Loucy (cell line): ENCODE measurements at regions not wholly inside any gene's neighbourhood (a gene's known extent, or its start where the extent isn't known, plus 50 kb on each side); places are given as distances from the start of the nearest gene placed in this dataset.

Experiments used
- H2AFZ ChIP-seq: fragments of 200-600 bp; sonication (generic); 2 replicates; pipeline ENCODE4 v1.6.0; 2016; ENCODE audit warnings: antibody characterized with exemption, mild to moderate bottlenecking, low read length, moderate library complexity
- H3F3A ChIP-seq: fragments of 200-600 bp; 2 replicates; pipeline ENCODE4 v1.6.0; 2016; ENCODE audit warnings: antibody characterized with exemption, low read depth, mild to moderate bottlenecking
- H3K27me3 ChIP-seq: fragments of 200-600 bp; sonication (generic); 2 replicates; pipeline ENCODE4 v1.6.1; 2014; ENCODE audit warnings: low read length, mild to moderate bottlenecking; ENCODE audit not compliant: insufficient read depth, poor library complexity, severe bottlenecking
- H3K36me3 ChIP-seq: fragments of 200-600 bp; sonication (generic); 2 replicates; pipeline ENCODE4 v1.6.1; 2016; ENCODE audit warnings: low read length; ENCODE audit not compliant: insufficient read depth
- H3K4me1 ChIP-seq: fragments of 200-600 bp; sonication (generic); 2 replicates; pipeline ENCODE4 v1.5.1; 2014; ENCODE audit warnings: low read length, mild to moderate bottlenecking; ENCODE audit not compliant: insufficient read depth, poor library complexity, severe bottlenecking
- H3K4me2 ChIP-seq: fragments of 200-600 bp; sonication (generic); 2 replicates; pipeline ENCODE4 v1.6.0; 2014; ENCODE audit warnings: antibody characterized with exemption, low read length, low read depth, mild to moderate bottlenecking; ENCODE audit not compliant: poor library complexity, severe bottlenecking
- H3K4me3 ChIP-seq: fragments of 200-600 bp; sonication (generic); 2 replicates; pipeline ENCODE4 v1.5.1; 2014; ENCODE audit warnings: low read length, mild to moderate bottlenecking, mixed read lengths; ENCODE audit not compliant: poor library complexity, severe bottlenecking
- H3K79me2 ChIP-seq: fragments of 200-600 bp; sonication (generic); 2 replicates; pipeline ENCODE4 v1.6.1; 2014; ENCODE audit warnings: low read length; ENCODE audit not compliant: insufficient read depth
- H3K9ac ChIP-seq: fragments of 200-600 bp; sonication (generic); 2 replicates; pipeline ENCODE4 v1.6.0; 2014; ENCODE audit warnings: mild to moderate bottlenecking, low read depth, low read length, moderate library complexity; ENCODE audit not compliant: poor library complexity, severe bottlenecking
- H3K9me2 ChIP-seq: fragments of 200-600 bp; sonication (generic); replicated peaks from 2 replicates; pipeline ENCODE4 v1.6.1; 2016; ENCODE audit warnings: low read depth, low read length, mixed read lengths
- H3K9me3 ChIP-seq: fragments of 200-600 bp; sonication (generic); 2 replicates; pipeline ENCODE4 v1.6.1; 2014; ENCODE audit warnings: mild to moderate bottlenecking, antibody characterized with exemption, low read length, low read depth; ENCODE audit not compliant: insufficient read depth
- H4K20me1 ChIP-seq: fragments of 200-600 bp; sonication (generic); 2 replicates; pipeline ENCODE4 v1.6.0; 2014; ENCODE audit warnings: antibody characterized with exemption, low read length, mild to moderate bottlenecking; ENCODE audit not compliant: insufficient read depth, poor library complexity, severe bottlenecking
- CTCF ChIP-seq: fragments of 200-600 bp; sonication (generic); conservative IDR thresholded peaks from 2 replicates; pipeline ENCODE4 v1.5.1; 2014; ENCODE audit warnings: mild to moderate bottlenecking, antibody characterized with exemption, low read length
- EZH2phosphoT487 ChIP-seq: fragments of 200-600 bp; IDR thresholded peaks from 2 replicates; pipeline ENCODE4 v1.6.1; 2018; ENCODE audit warnings: antibody characterized with exemption, mild to moderate bottlenecking, moderate library complexity, borderline replicate concordance

DNA sequence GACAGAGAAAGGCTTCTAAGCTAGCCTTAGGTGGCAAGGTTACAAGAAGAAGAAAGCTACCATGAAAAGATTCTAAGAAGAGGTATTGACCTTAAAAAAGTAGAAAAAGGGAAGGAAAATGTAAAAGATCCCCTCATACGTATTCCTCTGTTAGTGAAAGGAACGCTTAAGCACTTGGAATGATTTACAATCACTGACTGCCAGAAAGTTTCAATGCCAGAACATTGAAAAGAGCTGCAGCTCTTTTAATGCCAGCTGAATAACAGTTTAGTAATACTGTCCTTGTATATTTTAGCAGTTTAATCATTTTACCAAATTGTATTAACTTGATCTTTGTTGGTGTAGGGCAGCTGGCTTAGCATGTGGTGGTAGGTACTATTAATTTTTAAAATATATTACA is 650.7 kb downstream of the FAM181B start:
- Histone ChIP-seq H2AFZ (no peak overlapping the region), H3K9me2 (no peaks in the 10 kb centered on the region), H3K9me3 (no peaks in the 10 kb centered on the region), H3K9ac (no peak overlapping the region), H3K4me1 (no peaks in the 10 kb centered on the region), H3K4me2 (no peak overlapping the region), H3F3A (no peaks in the 10 kb centered on the region), H3K36me3 (no peaks in the 10 kb centered on the region), H4K20me1 (no peaks in the 10 kb centered on the region), H3K27me3 (no peaks in the 10 kb centered on the region), H3K4me3 (no peak overlapping the region), H3K79me2 (no peaks in the 10 kb centered on the region)
- TF ChIP-seq CTCF = no peak
- no peak for TF ChIP-seq EZH2phosphoT487

DNA sequence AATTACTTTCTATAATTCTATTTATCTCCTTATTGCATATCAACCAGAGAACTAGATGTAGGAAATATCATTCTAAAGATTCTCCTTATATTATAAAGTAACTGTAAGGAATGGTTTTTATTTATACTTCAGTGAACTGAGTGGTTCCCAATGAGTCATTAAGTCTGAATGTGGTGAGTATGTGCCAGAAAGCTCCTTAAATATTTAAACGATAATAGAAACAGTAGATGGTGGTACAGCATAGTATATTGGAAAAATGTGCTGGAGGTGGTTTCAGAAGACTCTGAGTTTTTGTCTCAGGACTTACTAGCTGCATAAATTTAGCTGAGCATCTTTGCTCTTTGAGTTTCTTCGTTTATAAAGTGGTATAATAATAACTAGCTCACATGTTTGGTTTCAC is 653.5 kb downstream of the FAM181B start:
- H3K9me2 ChIP-seq = no peaks in the 10 kb centered on the region
- no peaks in the 10 kb centered on the region for H3F3A ChIP-seq
- H3K36me3 ChIP-seq = no peaks in the 10 kb centered on the region

GRCh38 chr11:82076126-82076525 is 657.5 kb downstream of the FAM181B start:
- no peak overlapping the region for H2AFZ ChIP-seq
- no peak for TF ChIP-seq CTCF
- no peak for TF ChIP-seq EZH2phosphoT487
- H4K20me1 ChIP-seq = no peaks in the 10 kb centered on the region
- no peaks in the 10 kb centered on the region for H3K4me1 ChIP-seq
- no peak overlapping the region for H3K4me3 ChIP-seq
- no peak overlapping the region for H3K9ac ChIP-seq
- no peaks in the 10 kb centered on the region for H3F3A ChIP-seq
- H3K9me3 ChIP-seq = no peaks in the 10 kb centered on the region
- no peak overlapping the region for H3K4me2 ChIP-seq
- H3K27me3 ChIP-seq = no peaks in the 10 kb centered on the region
- H3K79me2 ChIP-seq = no peaks in the 10 kb centered on the region
- H3K36me3 ChIP-seq = no peaks in the 10 kb centered on the region
- H3K9me2 ChIP-seq = no peaks in the 10 kb centered on the region

More for the DNA sequence above, 653.5 kb downstream of the FAM181B start:
- Histone ChIP-seq H3K4me1 (no peaks in the 10 kb centered on the region), H3K4me3 (no peak overlapping the region), H3K4me2 (no peak overlapping the region), H3K79me2 (no peaks in the 10 kb centered on the region), H3K27me3 (no peaks in the 10 kb centered on the region), H2AFZ (no peak overlapping the region), H3K9me3 (no peaks in the 10 kb centered on the region), H4K20me1 (no peaks in the 10 kb centered on the region), H3K9ac (no peak overlapping the region)
- no peak for TF ChIP-seq EZH2phosphoT487
- TF ChIP-seq CTCF = no peak
